Hindlimb muscle (tissue), 1 donor: ENCODE measurements at regions not wholly inside any gene's neighbourhood (a gene's known extent, or its start where the extent isn't known, plus 50 kb on each side); places are given as distances from the start of the nearest gene placed in this dataset.
"Not testable (repeated sequence)": the region's sequence is repeated elsewhere in the genome, so short reads cannot be mapped to it uniquely, and the experiment has no call there.

Experiments
- DNase-seq: peaks from one replicate; pipeline ENCODE4 v3.0.0-alpha.2; 2013

DNA sequence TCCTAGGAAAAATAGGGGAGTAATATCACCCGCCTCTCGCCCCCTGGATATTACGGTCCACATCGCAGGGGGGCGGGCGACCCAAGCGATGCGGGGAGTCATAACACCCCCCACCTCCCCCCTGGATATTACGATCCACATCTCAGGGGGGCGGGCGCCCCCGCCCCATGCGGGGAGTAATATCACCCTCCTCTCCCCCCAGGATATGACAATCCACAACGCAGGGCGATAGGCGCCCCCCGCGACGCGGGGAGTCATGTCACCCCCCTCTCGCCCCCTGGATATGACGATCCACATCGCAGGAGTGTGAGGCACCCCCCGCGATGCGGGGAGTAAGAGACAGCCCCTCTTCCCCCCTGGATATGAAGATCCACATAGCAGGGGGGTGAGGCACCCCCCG is 684.4 kb upstream of the PCDH9 start:
- no peak for DNase-seq

DNA sequence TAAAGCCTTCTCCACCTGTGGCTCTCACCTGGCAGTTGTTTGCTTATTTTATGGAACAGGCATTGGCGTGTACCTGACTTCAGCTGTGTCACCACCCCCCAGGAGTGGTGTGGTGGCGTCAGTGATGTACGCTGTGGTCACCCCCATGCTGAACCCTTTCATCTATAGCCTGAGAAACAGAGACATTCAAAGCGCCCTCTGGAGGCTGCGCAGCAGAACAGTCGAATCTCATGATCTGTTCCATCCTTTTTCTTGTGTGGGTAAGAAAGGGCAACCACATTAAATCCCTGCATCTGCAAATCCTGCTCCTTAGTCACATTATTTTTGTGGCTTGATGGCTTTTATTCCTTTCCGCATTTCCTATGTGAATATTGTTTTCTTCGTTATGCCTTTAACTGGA is 672.8 kb upstream of the PCDH9 start:
- DNase-seq: not testable (repeated sequence)

DNA sequence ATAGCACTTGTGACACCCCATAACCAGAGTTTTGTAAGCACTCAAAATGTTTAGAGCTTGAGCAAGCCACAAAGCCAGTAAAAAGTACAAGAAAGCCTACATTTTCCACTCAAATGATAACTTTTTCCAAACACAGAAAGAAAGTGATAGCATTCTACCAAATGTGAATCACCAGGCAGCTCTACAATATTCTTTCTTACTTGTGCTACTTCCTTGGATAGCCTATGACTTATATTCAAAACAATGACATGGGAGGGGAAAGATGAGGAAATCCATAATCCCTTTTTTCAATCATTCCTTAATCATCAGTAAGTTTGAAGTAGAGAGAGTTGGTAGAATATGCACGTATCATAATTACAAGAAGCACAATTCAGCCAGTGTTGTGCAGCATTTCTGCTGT is 650.8 kb upstream of the PCDH9 start:
- no peak for DNase-seq

DNA sequence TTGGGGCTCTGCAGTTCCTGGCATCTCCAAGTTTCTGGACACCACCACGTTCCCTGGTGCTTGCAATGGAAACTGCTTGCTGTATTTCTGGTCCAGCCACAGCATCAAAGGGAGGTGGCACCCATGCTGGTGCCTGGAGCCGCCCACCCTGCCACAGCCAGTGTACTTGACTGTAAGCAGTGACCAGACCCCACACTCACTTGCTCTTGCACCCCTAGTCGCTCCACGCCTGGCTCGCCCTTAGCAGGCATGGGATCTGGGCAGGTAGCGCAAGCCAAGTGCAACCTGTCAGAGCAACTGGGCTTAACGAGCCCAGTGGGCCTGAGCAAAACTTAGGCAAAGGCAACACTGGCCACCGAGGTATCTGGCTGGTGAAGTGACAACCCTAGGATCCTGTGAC is 648.2 kb upstream of the PCDH9 start:
- DNase-seq: no peak

DNA sequence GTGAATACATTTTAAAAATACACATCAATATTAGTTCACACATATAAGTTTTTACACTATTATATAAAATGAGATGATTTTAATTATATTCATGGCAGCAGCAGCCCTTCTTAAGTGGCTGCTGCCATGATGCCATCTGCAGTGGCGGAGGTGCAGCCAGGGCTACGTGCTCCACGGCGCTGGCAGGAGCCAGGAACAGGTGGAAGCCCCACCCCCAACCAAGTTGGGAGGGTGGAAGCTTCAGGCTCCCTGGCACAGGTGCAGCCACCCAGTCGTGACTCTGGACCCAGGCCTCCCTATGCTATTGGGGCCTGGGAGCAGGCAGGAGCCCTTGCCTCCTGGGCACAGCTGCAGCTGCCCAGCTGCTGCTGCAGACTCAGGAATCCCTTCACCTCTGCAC is 646.9 kb upstream of the PCDH9 start:
- no peak for DNase-seq

DNA sequence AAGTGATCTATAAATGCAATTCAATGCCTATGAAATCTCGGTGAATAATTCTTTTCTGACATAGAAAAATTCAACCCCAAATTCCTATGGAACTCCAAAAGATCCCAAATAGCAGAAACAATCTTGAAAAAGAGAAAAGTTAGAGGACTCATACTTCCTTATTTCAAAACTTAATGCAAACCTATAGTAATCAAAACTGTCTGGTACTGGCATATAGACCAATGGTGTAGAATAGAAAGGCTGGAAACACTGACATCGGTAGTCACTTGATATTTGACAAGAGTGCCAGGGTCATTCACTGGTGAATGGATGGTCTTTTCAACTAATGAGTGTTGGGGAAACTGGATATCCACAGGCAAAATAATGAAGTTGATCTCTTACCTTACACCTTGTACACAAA is 637.1 kb upstream of the PCDH9 start:
- DNase-seq: no peak

DNA sequence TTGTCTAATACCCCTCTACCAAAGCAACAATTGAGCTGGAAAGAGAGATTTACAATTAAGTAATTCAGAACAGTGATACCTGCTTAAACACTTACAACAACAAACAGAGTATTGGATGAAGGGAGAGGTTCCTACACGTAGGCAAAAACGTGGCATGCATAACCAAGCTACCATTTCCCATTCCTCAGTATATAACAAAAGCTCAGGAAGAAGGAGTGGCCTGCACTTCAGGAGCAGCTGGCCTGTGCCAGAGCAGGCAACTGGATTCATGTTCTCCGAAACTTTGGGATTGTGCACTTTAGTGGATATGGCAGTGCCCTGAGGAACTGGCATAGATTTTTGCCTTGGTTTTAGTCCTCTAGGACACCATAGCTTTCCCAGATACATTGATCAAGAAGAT is 630.2 kb upstream of the PCDH9 start:
- no peak for DNase-seq

DNA sequence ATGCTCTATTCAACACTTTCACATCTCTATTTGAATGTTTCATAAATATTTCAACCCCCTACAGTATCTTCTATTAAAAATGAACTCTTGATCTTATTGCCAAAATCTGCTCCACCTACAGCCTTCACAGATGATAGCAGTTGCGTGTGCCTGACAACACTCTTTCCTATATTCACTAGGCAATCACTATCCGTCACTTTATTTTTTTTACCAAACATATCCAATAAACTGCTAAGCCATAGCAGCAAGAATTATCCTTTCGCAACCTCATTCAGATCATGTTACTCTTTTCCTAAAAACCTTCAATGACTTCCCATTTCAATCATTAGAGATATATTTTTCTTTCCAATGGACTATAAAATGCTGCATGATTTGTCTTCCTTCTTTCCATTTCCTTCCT is 629.8 kb upstream of the PCDH9 start:
- DNase-seq: no peak

DNA sequence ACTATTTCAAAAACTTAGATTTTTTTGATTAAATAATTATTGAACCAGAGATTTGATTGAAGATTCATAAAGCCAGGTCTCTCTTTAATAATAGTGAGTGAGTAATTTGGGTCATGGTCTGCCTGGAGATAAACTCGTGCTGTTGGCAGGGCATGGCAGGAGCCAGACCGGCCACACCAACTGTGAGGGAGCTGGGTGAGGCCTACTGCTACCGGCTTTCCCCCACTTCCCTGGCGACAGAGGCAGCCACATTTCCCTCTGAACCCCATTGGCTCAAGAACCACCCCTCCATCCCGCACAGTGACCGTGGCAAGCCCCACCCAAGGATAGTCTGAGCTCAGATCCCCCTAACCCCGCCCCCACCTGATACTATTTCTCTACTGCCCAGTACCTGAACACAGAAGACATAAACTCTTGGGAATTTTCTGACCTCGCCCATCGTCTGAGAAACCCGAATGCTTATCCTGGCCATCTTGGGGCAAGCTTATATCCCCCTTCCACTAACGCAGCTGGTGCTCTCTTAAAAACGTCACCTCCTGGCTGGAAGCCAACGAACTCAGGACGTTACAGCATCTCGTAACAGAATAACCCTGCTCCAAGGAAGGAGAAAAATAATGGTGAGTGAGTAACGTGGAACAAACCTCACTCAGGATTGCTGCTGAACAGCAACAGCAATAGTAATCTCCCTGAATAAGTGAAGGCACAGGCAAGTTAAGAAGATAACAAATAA is 627.6 kb upstream of the PCDH9 start:
- no peak for DNase-seq

DNA sequence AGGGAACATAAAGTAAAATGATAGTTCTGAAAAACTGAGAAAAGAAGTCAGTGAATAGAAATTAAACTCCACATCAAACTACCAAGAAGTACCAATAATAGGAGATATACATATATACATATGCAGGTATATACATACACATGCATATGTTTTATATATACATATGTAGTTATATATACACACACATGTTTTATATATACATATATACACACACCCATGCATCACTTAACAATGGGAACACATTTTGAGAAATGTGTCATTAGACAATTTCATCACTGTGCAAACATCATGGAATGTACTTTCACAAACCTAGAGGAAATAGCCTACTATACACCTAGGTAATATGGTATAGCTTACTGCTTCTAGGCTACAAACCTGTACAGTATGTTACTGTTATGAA is 626.8 kb upstream of the PCDH9 start:
- DNase-seq: no peak

DNA sequence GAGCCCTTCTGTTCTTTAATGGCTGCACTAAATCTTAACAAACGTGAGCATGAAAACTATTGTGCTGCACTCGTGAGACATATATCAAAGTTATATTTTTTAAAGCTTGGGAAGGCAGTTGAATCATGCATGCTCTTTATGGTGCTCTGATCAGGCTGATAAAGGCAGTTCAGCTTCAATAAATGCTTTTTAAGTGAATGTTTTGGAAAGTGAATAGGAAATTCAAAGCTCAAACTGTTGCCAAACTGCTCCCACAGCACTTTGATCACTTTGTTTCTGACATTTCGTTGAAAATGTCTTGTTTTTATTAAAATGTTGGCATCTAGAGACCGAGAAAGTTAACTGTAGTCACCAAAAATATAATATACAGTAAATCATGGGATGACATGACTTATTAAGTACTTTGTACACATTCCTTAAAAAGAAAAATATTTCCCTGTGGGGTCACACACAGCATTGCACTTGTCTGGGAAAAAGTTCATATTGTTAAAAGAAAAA is 625.7 kb upstream of the PCDH9 start:
- DNase-seq: no peak

DNA sequence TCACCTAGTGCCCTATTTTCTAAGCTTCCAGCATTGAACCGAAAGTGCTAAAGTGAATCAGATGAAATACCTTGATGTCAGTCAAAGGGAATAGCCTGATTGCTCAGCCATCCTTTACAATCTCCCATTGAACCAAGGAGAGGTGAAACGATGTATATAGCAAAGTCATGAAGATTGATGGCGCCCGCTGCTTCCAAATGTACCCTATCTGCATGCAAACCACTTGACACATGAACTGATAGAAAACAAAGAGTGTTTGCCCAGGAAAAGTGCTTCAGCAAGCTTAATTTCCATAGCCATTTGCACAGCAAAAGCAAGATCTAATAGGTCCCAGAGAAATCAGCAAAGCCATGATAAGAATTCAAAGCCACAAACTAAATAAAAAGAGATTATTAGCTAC is 624.9 kb upstream of the PCDH9 start:
- DNase-seq: no peak

DNA sequence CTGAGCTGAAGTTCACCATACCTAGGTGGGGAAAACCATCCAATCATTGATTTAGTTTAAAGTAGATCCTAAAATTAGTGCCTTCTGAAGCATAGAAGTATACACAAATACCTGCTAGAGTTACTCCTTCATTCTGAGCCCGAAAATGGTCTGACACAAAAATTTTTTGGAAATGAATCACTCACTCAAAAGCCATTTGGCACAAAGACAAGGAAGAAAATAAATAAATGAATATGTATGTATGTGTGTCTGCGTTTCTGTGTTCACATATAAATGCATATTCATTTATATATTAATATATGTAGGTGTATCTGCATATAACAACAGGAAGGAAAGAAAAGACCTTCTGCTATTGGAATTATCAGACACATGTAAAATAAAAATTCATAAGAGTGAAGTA is 614.4 kb upstream of the PCDH9 start:
- DNase-seq: no peak

DNA sequence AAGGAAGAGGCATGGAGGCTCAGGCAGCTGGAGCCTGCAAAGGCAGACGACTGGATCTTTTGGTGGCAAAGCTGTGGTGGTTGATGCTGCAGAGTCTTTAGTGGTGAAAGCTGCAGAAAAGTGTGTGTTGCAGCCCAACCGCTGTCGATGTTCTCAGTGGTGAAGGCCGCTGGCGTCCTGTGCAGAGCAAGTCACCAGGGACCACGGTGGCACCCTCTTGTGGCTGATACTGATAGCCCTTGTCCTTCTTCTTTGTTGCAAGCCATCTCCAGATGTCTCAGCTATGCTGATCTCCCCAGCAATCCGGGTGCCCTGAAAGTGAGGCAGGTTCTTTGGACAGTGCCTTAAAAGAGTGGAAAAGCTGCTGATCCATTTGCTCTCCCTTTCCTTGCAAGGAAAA is 610.9 kb upstream of the PCDH9 start:
- no peak for DNase-seq

DNA sequence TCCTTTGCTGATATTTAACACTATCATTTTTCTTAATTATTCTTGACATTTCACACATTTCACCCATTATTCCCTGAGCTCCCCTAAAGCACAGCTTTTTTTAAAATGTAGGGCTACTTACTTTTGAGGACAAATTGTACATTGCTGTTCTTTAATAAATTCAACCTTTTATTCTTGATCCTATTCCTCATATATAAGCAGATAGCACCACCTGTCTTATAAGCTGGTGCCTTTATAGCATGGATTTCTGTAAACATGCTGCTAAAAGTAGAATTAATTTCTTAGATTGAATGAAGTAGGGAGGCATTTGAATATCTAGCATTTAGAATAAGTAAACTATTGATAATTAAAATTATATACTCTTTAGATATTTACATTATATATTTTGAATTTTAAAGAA is 603.4 kb upstream of the PCDH9 start:
- DNase-seq: no peak

DNA sequence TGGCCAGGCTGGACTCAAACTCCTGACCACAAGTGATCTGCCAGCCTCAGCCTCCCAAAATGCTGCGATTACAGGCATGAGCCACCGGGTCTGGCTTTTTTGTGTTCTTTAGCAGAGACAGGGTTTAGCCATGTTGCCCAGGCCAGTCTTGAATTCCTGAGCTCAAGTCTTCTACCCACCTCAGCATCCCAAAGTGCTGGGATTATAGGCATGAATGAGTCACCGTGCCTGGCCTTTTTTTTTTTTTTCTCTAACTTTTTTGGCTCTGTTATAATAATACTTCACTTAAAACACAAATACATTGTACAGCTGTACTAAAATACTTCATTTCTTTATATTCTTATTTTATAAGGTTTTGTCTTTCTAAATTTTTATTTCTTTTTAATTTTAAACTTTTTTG is 599.5 kb upstream of the PCDH9 start:
- DNase-seq: no peak

DNA sequence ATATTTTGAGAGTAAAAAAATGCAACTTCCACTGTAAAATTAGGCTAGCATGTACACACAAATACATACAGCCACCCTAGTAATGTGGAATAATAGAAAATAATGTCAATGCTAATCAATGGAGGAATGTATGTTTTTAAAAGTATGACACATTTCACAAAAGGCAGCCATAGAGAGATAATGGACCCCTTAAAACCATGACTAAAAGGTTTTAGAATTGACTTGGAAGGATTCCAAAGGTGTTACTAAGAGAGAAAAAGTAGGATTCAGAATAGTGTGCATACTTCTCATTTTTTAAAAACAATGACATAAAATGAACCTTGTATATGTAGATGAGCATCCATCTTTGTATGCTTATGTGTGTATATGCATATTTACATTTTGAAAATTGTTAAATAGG is 597.9 kb upstream of the PCDH9 start:
- DNase-seq: no peak

DNA sequence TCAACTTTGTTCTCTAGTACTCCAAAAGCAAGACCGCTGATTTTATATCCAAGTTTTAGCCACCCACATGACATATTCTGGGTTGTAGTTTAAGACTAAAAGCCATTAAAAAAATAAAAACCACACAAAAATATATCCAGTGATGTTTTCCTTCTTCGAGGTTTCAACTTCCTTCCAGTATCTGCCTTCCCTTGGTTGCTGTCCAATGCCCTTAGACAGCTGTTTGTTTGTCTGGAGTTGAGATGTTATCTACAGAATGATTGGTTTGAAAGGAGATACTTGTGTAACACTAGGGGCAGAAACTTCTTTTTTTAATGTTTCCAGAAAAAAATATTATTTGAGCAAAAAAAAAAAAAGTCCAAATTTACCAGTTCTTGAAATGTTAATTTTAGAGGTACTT is 591.5 kb upstream of the PCDH9 start:
- no peak for DNase-seq

DNA sequence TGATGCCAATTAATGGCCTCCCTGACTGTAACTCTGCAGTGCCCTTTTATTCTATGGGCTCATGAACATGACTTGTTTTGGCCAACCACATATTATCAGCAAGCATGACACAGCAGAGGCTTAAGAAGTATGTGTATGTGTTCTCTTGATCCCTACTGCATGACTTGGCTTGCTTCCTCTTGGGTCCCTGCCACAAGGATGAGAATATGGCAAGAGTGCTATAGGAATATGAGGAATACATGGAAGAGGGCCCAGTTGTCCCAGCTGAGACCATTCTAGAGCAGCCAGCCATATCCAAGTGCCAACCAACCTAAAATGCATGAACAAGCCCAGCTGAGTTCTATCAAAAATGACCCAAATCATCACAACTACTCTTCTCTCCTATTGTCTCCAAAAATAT is 576.7 kb upstream of the PCDH9 start:
- DNase-seq: peak; percentile 14

DNA sequence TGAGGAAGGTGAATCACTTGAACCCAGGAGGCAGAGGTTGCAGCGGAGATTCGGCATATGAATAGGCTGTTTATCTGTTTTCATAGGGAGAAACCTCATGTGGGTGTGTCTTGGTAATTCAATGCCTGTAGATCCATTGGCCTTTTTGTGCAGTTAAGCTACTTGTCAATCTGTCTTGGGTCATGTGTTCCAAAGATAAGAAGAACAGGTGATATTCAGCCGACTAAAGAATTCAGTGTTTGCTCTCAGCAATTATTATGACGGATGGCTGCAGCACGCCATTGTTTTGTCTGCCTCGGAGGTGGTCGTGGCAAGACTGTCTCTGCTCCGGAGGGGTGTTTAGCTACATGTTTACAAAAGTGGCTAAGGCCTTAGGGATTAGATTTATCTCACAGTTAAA is 573.0 kb upstream of the PCDH9 start:
- no peak for DNase-seq

DNA sequence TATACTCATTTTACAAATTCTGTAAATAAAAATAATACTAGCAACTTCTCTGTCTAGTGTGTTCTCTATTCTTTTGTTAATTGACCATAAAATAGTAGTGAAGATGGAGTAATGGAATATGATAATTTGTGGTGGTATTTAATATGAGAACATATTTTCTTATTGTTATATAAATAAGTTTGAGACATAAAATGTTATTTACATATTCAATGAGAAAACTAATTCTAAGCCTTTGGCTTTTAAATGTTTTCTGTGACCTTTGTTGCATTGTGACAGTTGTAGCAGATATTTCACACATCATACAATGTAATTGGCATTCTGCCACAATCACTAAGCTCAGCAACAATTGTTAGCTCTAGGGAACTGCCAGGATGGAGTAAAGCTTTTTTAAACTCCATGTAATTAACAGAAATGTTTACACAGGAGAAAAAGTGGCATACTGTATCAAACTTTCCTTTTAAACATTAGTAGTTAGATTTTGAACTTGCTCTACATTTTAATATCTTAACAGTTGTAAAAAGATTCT is 562.1 kb upstream of the PCDH9 start:
- DNase-seq: no peak

DNA sequence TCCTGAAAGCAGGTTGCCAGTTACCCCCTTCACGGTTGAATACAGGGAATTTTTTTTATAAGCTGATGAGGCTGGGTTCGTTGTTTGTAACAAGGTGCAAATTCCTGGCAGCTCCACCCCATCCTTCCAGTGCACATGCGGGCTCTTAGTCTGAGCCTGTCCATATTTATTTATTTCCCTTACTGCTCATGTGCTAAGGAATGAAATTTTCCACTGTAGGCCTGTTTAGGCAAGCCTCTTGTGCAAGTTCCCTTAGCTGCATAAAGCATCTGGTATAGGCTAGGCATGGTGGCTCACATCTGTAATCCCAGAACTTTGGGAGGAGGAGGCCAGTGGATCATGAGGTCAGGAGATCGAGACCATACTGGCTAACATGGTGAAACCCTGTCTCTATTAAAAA is 560.9 kb upstream of the PCDH9 start:
- DNase-seq: no peak

DNA sequence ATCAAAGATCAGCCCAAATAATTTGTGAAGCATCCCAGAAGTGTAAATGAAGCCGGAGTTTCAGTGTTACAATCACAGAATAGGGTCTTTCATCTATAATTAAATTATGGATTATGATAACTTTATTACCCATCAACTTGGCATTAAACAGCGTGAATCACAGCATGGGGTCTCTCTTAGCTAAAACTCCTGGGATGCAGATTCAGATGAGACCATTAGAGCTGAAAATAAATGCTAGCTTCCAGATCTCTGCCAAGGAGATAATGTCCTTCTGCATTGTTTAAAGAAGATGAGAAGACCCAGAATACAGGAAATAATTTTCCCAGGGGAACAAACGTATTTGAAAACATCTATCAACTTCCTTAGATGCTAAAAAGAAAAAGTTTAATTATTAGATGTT is 546.0 kb upstream of the PCDH9 start:
- DNase-seq: no peak

DNA sequence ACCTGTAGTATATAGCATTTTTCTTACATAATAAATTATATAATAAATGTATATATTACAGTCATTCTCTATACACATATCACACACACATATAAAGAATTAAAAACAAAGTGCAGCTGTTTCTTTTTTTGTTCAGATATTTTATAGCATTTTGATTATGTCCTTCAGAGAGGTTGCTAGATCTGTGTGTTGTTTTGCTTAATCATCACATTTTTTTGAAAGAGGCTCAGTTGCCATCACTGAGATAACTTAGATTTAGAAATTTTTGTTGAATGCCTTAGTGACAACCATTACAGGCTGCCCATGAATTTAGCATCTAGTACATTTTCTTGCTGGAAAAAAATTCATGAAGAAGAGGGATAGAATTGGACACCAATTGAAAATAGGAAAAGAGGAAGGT is 545.2 kb upstream of the PCDH9 start:
- DNase-seq: no peak
